HEK293 (cell line): ENCODE measurements at regions not wholly inside any gene's neighbourhood (a gene's known extent, or its start where the extent isn't known, plus 50 kb on each side); places are given as distances from the start of the nearest gene placed in this dataset.

ENCODE experiments used
- CTCF ChIA-PET: fragments of 350-600 bp; formaldehyde crosslinking; extraction: SDS; loops from one replicate; lab custom pipeline; 2021; ENCODE audit warnings: antibody characterized with exemption; lab: Yijun Ruan, JAX
- POLR2A ChIA-PET: fragments of 300-600 bp; formaldehyde crosslinking; extraction: SDS; loops from one replicate; lab custom pipeline; 2020; ENCODE audit warnings: antibody characterized with exemption, inconsistent platforms; lab: Yijun Ruan, JAX
- H3K27ac ChIP-seq: fragments of 200-500 bp; sonication (Bioruptor generic); 2 replicates; pipeline ENCODE4 v1.5.1; 2014; ENCODE audit warnings: low read depth, low read length, control low read depth, inconsistent platforms; ENCODE audit errors: extremely low read depth
- H3K36me3 ChIP-seq, 2 experiments: fragments of 200-500 bp in 1 of 2; sonication (Bioruptor generic) in 1 of 2; 1 replicate in 1 of 2; 2 replicates in 1 of 2; pipeline ENCODE4 v1.5.1; 2014 to 2017; ENCODE audit warnings: inconsistent platforms in 2 of 2, low read length in 2 of 2; ENCODE audit not compliant: control insufficient read depth in 2 of 2, insufficient read depth in 1 of 2
- H3K4me1 ChIP-seq: fragments of 200-500 bp; sonication (Bioruptor generic); 2 replicates; pipeline ENCODE4 v1.5.1; 2014; ENCODE audit warnings: mild to moderate bottlenecking, low read length, inconsistent platforms; ENCODE audit not compliant: control insufficient read depth, insufficient read depth
- H3K4me3 ChIP-seq: 2 replicates; pipeline ENCODE4 v1.5.1; 2011; ENCODE audit warnings: low read depth, mild to moderate bottlenecking, control low read depth, low read length, moderate library complexity
- H3K9me3 ChIP-seq: fragments of 200-500 bp; sonication (Bioruptor generic); 2 replicates; pipeline ENCODE4 v1.5.1; 2014; ENCODE audit warnings: low read depth, low read length, inconsistent platforms; ENCODE audit not compliant: control insufficient read depth, insufficient read depth
- GLI2 ChIP-seq: fragments of 450-650 bp; formaldehyde crosslinking; IDR thresholded peaks from 2 replicates; pipeline ENCODE4; 2017; ENCODE audit warnings: missing biosample characterization, missing genetic modification characterization, low read depth, borderline replicate concordance
- GLIS2 ChIP-seq: fragments of 450-650 bp; formaldehyde crosslinking; IDR thresholded peaks from 2 replicates; pipeline ENCODE4 v1.5.1; 2016; ENCODE audit warnings: missing biosample characterization, missing genetic modification characterization
- KLF1 ChIP-seq: fragments of 450-650 bp; formaldehyde crosslinking; IDR thresholded peaks from 2 replicates; pipeline ENCODE4 v1.5.1; 2016; ENCODE audit warnings: missing biosample characterization, missing genetic modification characterization
- KLF10 ChIP-seq: fragments of 450-650 bp; IDR thresholded peaks from 2 replicates; pipeline ENCODE4 v1.5.1; 2018; ENCODE audit warnings: missing biosample characterization, mild to moderate bottlenecking, missing genetic modification characterization
- OSR2 ChIP-seq: fragments of 450-650 bp; formaldehyde crosslinking; IDR thresholded peaks from 2 replicates; pipeline ENCODE4 v1.5.1; 2016; ENCODE audit warnings: missing biosample characterization, missing genetic modification characterization
- TRIM28 ChIP-seq: IDR thresholded peaks from 2 replicates; pipeline ENCODE4 v1.6.1; 2011; ENCODE audit warnings: low read length, control low read depth, borderline replicate concordance
- ZFHX2 ChIP-seq: fragments of 450-650 bp; formaldehyde crosslinking; conservative IDR thresholded peaks from 2 replicates; pipeline ENCODE4 v1.5.1; 2016; ENCODE audit warnings: missing biosample characterization, missing genetic modification characterization
- ZNF10 ChIP-seq: fragments of 450-650 bp; formaldehyde crosslinking; IDR thresholded peaks from 2 replicates; pipeline ENCODE4 v1.5.1; 2017; ENCODE audit warnings: missing biosample characterization, missing genetic modification characterization
- ZNF114 ChIP-seq: fragments of 450-650 bp; formaldehyde crosslinking; IDR thresholded peaks from 2 replicates; pipeline ENCODE4 v1.5.0; 2017; ENCODE audit warnings: missing biosample characterization, missing genetic modification characterization
- ZNF157 ChIP-seq: fragments of 450-650 bp; formaldehyde crosslinking; IDR thresholded peaks from 2 replicates; pipeline ENCODE4 v1.5.1; 2016; ENCODE audit warnings: missing biosample characterization, missing genetic modification characterization
- ZNF274 ChIP-seq, 2 experiments: fragments of 200-500 bp in 1 of 2; fragments of 450-650 bp in 1 of 2; sonication (Bioruptor generic) in 1 of 2; formaldehyde crosslinking in 1 of 2; IDR thresholded peaks; 2 replicates each; pipeline versions ENCODE4 v1.5.1 to v1.6.1; 2014 to 2016; ENCODE audit warnings: borderline replicate concordance in 1 of 2, inconsistent platforms in 1 of 2, low read length in 1 of 2, missing biosample characterization in 1 of 2, missing genetic modification characterization in 1 of 2
- ZNF302 ChIP-seq: fragments of 450-650 bp; formaldehyde crosslinking; IDR thresholded peaks from 2 replicates; pipeline ENCODE4 v1.5.1; 2016; ENCODE audit warnings: missing biosample characterization, missing genetic modification characterization, low read depth
- ZNF311 ChIP-seq: fragments of 450-650 bp; formaldehyde crosslinking; IDR thresholded peaks from 2 replicates; pipeline ENCODE4 v1.5.1; 2017; ENCODE audit warnings: missing biosample characterization, missing genetic modification characterization, borderline replicate concordance
- ZNF335 ChIP-seq: fragments of 450-650 bp; formaldehyde crosslinking; conservative IDR thresholded peaks from 2 replicates; pipeline ENCODE4 v1.5.1; 2016; ENCODE audit warnings: missing biosample characterization, missing genetic modification characterization
- ZNF37A ChIP-seq: fragments of 450-650 bp; IDR thresholded peaks from 2 replicates; pipeline ENCODE4 v1.5.1; 2018; ENCODE audit warnings: missing biosample characterization, missing genetic modification characterization
- ZNF423 ChIP-seq: fragments of 450-650 bp; formaldehyde crosslinking; IDR thresholded peaks from 2 replicates; pipeline ENCODE4 v1.5.1; 2016; ENCODE audit warnings: missing biosample characterization, missing genetic modification characterization
- ZNF426 ChIP-seq: fragments of 450-650 bp; formaldehyde crosslinking; IDR thresholded peaks from 2 replicates; pipeline ENCODE4 v1.5.1; 2017; ENCODE audit warnings: missing biosample characterization, missing genetic modification characterization, mild to moderate bottlenecking, inconsistent platforms, moderate library complexity
- ZNF548 ChIP-seq: fragments of 450-650 bp; formaldehyde crosslinking; IDR thresholded peaks from 2 replicates; pipeline ENCODE4 v1.5.1; 2016; ENCODE audit warnings: missing biosample characterization, missing genetic modification characterization
- ZNF654 ChIP-seq: fragments of 450-650 bp; formaldehyde crosslinking; IDR thresholded peaks from 2 replicates; pipeline ENCODE4 v1.5.1; 2016; ENCODE audit warnings: low read depth, missing biosample characterization, missing genetic modification characterization
- ZNF658 ChIP-seq: fragments of 450-650 bp; formaldehyde crosslinking; IDR thresholded peaks from 2 replicates; pipeline ENCODE4; 2016; ENCODE audit warnings: missing biosample characterization, missing genetic modification characterization
- ZNF677 ChIP-seq: fragments of 450-650 bp; IDR thresholded peaks from 2 replicates; pipeline ENCODE4 v1.5.0; 2018; ENCODE audit warnings: missing biosample characterization, mild to moderate bottlenecking, missing genetic modification characterization, moderate library complexity
- ZNF843 ChIP-seq: fragments of 450-650 bp; formaldehyde crosslinking; IDR thresholded peaks from 2 replicates; pipeline ENCODE4 v1.5.1; 2016; ENCODE audit warnings: missing biosample characterization, missing genetic modification characterization
- TF ChIP-seq, protein P1 (sequence below): fragments of 450-650 bp; formaldehyde crosslinking; IDR thresholded peaks from 2 replicates; pipeline ENCODE4 v1.5.1; 2017; ENCODE audit warnings: missing biosample characterization, missing genetic modification characterization
- TF ChIP-seq, protein P2 (sequence below): fragments of 450-650 bp; formaldehyde crosslinking; IDR thresholded peaks from 2 replicates; pipeline ENCODE4 v1.5.1; 2016; ENCODE audit warnings: missing biosample characterization, missing genetic modification characterization
- TF ChIP-seq, protein P3 (sequence below): fragments of 450-650 bp; formaldehyde crosslinking; IDR thresholded peaks from 2 replicates; pipeline ENCODE4 v1.5.1; 2016; ENCODE audit warnings: missing biosample characterization, missing genetic modification characterization
- TF ChIP-seq, protein P4 (sequence below): fragments of 450-650 bp; formaldehyde crosslinking; IDR thresholded peaks from 2 replicates; pipeline ENCODE4 v1.5.1; 2016; ENCODE audit warnings: missing biosample characterization, missing genetic modification characterization, borderline replicate concordance

DNA sequence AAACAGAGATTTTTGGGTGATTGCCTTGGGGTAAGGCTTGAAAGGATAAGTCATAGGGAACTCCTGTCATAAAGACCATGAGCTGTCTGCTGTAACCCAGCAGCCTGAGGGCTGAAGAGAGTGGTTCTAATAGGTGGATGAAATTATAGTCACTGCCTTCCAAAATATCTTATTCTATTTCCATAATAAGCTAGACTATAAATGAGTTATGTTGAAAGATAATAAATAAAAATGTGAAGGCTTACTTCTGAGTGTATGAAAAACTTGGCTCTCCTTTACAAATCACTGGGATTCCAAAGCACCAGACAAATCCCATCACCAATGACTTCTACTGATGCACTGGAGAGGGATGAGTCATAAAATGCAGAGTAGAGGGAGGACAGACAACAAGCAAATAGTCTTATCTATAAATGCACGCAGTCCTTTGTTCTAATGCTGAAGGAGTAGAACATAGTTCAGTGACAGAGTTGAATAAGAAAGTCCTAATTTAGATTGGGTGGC, 775.0 kb upstream of the LRRC4C start:
- H3K4me3 ChIP-seq: no peak overlapping the region
- ChIA-PET POLR2A (no interaction called here), CTCF (no interaction called here)
- no peaks in the 10 kb centered on the region for H3K36me3 ChIP-seq
- no peaks in the 10 kb centered on the region for H3K9me3 ChIP-seq
- no peaks in the 10 kb centered on the region for H3K4me1 ChIP-seq
- no peak overlapping the region for H3K27ac ChIP-seq
- TF ChIP-seq, protein P1, sequence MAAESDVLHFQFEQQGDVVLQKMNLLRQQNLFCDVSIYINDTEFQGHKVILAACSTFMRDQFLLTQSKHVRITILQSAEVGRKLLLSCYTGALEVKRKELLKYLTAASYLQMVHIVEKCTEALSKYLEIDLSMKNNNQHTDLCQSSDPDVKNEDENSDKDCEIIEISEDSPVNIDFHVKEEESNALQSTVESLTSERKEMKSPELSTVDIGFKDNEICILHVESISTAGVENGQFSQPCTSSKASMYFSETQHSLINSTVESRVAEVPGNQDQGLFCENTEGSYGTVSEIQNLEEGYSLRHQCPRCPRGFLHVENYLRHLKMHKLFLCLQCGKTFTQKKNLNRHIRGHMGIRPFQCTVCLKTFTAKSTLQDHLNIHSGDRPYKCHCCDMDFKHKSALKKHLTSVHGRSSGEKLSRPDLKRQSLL: no peak
- TF ChIP-seq ZNF654 (no peak), ZNF311 (no peak), GLIS2 (tag by site-specific recombination) (no peak), ZNF157 (tag by site-specific recombination) (no peak), TRIM28 (no peak), ZNF274 (IDR thresholded peaks at IDR 0.05; ENCODE audit: low read length) (no peak), ZNF274 (tag by site-specific recombination; IDR thresholded peaks at IDR 0.05; ENCODE audit: borderline replicate concordance) (no peak), GLI2 (tag by site-specific recombination) (no peak), ZNF677 (tag by site-specific recombination) (no peak), ZNF426 (tag by site-specific recombination) (no peak), OSR2 (tag by site-specific recombination) (no peak), ZNF658 (tag by site-specific recombination) (no peak), ZNF10 (tag by site-specific recombination) (no peak), KLF1 (no peak), ZNF302 (tag by site-specific recombination) (no peak), ZNF335 (no peak), ZNF548 (tag by site-specific recombination) (no peak), ZNF843 (tag by site-specific recombination) (no peak)
- TF ChIP-seq, protein P2, sequence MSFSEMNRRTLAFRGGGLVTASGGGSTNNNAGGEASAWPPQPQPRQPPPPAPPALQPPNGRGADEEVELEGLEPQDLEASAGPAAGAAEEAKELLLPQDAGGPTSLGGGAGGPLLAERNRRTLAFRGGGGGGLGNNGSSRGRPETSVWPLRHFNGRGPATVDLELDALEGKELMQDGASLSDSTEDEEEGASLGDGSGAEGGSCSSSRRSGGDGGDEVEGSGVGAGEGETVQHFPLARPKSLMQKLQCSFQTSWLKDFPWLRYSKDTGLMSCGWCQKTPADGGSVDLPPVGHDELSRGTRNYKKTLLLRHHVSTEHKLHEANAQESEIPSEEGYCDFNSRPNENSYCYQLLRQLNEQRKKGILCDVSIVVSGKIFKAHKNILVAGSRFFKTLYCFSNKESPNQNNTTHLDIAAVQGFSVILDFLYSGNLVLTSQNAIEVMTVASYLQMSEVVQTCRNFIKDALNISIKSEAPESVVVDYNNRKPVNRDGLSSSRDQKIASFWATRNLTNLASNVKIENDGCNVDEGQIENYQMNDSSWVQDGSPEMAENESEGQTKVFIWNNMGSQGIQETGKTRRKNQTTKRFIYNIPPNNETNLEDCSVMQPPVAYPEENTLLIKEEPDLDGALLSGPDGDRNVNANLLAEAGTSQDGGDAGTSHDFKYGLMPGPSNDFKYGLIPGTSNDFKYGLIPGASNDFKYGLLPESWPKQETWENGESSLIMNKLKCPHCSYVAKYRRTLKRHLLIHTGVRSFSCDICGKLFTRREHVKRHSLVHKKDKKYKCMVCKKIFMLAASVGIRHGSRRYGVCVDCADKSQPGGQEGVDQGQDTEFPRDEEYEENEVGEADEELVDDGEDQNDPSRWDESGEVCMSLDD (tag by site-specific recombination): no peak
- TF ChIP-seq, protein P3, sequence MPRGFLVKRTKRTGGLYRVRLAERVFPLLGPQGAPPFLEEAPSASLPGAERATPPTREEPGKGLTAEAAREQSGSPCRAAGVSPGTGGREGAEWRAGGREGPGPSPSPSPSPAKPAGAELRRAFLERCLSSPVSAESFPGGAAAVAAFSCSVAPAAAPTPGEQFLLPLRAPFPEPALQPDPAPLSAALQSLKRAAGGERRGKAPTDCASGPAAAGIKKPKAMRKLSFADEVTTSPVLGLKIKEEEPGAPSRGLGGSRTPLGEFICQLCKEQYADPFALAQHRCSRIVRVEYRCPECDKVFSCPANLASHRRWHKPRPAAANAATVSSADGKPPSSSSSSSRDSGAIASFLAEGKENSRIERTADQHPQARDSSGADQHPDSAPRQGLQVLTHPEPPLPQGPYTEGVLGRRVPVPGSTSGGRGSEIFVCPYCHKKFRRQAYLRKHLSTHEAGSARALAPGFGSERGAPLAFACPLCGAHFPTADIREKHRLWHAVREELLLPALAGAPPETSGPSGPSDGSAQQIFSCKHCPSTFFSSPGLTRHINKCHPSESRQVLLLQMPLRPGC (tag by site-specific recombination): no peak

DNA sequence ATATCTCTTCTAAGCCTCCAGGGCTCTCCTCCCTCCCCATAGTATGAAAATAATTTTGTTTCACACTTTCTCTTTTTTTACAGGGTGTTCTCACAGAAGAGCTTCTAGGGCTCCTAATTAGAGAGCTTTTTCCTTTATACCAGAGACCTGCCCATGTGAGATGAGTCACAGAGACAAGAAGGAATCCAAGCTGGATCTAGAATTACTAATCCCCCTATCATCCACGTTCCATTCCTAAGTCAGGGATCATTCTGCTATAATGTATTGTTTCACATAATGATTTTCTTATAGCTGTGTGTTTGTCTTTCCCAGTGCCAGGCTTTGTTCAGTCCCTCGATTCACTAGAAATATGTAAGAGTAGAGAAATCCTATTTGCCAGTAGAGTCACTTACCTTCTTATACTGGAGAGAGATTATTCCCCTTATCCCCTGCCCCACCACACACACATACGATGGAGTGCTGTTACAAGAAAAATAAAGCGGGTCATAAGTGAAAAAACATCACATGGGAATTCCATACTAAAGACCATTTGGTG, 778.3 kb upstream of the LRRC4C start:
- ChIA-PET POLR2A (no interaction called here), CTCF (interaction anchor here (0.7 kb wide), 1 partner anchor 1044 kb away, joined by 3 read pairs; no protein-coding TSS in a partner anchor)
- Histone ChIP-seq H3K27ac (no peak overlapping the region), H3K36me3 (no peaks in the 10 kb centered on the region), H3K9me3 (no peaks in the 10 kb centered on the region), H3K4me3 (no peak overlapping the region), H3K4me1 (no peaks in the 10 kb centered on the region)
- TF ChIP-seq, protein P4, sequence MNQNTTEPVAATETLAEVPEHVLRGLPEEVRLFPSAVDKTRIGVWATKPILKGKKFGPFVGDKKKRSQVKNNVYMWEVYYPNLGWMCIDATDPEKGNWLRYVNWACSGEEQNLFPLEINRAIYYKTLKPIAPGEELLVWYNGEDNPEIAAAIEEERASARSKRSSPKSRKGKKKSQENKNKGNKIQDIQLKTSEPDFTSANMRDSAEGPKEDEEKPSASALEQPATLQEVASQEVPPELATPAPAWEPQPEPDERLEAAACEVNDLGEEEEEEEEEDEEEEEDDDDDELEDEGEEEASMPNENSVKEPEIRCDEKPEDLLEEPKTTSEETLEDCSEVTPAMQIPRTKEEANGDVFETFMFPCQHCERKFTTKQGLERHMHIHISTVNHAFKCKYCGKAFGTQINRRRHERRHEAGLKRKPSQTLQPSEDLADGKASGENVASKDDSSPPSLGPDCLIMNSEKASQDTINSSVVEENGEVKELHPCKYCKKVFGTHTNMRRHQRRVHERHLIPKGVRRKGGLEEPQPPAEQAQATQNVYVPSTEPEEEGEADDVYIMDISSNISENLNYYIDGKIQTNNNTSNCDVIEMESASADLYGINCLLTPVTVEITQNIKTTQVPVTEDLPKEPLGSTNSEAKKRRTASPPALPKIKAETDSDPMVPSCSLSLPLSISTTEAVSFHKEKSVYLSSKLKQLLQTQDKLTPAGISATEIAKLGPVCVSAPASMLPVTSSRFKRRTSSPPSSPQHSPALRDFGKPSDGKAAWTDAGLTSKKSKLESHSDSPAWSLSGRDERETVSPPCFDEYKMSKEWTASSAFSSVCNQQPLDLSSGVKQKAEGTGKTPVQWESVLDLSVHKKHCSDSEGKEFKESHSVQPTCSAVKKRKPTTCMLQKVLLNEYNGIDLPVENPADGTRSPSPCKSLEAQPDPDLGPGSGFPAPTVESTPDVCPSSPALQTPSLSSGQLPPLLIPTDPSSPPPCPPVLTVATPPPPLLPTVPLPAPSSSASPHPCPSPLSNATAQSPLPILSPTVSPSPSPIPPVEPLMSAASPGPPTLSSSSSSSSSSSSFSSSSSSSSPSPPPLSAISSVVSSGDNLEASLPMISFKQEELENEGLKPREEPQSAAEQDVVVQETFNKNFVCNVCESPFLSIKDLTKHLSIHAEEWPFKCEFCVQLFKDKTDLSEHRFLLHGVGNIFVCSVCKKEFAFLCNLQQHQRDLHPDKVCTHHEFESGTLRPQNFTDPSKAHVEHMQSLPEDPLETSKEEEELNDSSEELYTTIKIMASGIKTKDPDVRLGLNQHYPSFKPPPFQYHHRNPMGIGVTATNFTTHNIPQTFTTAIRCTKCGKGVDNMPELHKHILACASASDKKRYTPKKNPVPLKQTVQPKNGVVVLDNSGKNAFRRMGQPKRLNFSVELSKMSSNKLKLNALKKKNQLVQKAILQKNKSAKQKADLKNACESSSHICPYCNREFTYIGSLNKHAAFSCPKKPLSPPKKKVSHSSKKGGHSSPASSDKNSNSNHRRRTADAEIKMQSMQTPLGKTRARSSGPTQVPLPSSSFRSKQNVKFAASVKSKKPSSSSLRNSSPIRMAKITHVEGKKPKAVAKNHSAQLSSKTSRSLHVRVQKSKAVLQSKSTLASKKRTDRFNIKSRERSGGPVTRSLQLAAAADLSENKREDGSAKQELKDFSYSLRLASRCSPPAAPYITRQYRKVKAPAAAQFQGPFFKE (tag by site-specific recombination): no peak
- TF ChIP-seq ZNF37A (tag by site-specific recombination): no peak
- no peak for TF ChIP-seq ZNF114 (tag by site-specific recombination)
- no peak for TF ChIP-seq ZNF423 (tag by site-specific recombination)
- no peak for TF ChIP-seq ZFHX2 (tag by site-specific recombination)
- TF ChIP-seq KLF10 (tag by site-specific recombination): no peak
